ENCODE measurements at regions not wholly inside any gene's neighbourhood (a gene's known extent, or its start where the extent isn't known, plus 50 kb on each side); places are given as distances from the start of the nearest gene placed in this dataset.

DNA sequence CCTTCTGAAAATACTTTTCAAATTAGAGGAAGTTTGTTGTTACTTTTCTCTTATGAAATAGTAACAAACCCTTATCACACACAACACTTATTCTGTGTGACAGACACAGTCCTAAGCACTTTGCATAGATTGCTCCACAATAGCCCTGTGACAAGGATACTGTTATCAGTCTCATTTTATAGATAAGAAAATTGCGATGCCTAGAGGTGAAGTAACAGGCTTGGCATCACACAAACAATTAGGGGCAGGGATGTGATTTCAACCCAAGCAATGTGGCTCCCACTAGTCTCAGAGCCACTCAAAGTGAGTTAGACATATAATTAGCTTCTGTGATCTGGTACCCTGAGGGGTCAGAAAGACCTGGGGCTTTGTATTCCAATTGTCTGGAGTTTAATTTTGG lies 339.9 kb downstream of the FBXO8 start:
- intact Hi-C loops (cut with DNase I), result no loop called here
- DNase-seq (ENCODE audit: low spot score), result no peak

DNA sequence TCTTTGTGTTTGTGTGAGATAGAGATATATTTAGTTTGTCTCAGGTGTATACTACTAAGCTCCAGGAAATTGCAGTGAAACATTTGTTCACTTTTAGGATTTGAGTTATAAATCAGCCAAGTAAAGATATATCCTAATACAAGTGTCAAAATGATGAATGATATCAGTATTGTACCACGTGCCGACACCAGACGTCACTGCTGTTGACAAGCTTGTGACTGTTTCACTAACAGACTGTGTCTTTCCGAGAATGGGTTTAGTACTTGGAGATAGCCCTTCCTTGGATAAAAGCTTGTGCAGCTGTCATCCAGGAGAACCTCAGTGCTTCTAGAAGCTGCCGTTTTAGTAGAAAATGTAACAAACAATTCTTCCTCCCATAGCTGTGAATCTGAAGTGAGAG lies 343.3 kb downstream of the FBXO8 start:
- intact Hi-C loops (cut with DNase I), result no loop called here
- DNase-seq (ENCODE audit: low spot score), result no peak

DNA sequence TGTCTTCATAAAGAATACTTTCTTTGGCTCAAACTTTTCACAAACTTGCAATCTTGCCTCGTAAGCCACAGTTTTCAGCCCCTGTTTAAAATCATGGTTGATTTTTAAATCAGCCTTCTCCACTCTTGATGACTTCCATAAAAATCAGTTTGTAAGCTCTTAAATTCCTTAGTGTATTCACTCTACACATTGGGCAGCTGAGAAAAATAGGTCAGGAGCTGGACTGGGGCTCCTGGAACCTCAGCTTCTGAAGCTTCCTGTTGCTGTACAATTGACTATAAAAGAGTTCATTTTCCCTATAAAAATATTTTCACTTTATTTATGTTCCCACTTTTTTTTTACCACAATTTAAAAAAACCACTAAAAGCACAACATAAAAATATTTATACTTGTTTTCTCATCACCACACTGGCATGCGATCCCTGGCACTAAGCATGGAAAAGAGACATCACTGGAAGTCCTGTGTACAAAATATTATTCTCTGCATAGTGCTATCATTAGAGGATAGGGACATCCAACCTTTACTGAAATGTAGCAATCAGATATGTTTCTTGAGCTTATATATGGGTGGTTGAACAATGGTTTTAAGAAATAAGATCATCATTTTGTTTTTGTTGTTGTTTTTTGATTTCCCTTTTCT lies 345.7 kb downstream of the FBXO8 start:
- no peak for DNase-seq (ENCODE audit: low spot score)
- intact Hi-C loops (cut with DNase I), result no loop called here

DNA sequence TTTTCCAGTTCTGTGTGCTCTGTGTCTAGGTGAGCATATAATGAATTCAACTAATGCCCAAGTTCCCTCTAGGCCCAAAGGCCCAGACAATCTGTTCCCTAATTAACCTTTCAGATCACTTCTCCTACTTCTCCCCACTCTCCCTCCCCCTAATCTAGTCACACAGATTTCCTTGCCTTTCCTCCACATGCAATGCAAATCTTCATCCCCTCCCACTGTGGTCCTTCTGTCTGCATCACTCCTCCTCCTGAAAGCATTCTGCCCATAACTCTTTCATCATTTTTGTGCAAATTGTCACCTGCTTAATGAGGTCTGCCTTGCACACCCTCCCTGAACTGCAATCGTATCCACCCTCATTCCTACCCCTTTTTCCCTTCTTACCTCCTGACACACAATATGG lies 346.6 kb downstream of the FBXO8 start:
- intact Hi-C loops (cut with DNase I), result no loop called here
- no peak for DNase-seq (ENCODE audit: low spot score)

DNA sequence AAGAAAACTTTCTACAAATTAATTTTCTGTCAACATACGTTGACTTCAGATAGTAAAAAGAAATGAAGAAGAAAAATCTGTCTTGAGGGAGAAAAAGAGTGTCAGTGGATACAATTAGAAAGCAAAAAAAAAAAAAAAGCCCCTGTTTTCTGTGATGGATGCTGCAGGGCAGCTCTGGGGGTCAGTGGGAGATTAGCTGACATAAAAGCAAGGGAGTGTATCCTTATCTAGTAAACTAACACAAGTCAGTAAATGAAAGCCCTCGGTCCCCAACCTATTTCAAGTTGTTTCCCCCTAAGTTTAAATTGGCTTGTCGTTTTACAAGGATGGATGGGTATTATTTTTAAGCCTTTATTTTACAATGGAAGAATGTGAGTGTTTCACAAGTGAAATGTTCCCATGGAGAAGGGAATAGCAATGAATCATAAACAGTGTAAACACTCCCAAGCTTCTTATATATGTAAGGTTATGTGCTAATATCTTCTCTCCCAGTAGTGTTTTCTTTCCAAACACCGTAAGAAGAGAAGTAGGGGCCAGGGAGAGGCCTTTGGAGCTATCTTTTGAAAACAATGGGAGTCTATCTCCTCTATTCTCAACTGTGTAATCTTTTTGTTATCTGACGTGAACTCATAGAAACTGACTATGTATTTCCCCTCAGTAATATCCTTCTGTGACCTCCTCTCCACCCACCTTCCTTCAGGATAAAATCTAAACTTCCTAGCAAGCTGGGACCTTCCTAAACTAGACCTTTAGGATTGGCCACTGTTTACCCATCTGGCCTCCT lies 347.7 kb downstream of the FBXO8 start:
- no peak for DNase-seq (ENCODE audit: low spot score)
- intact Hi-C loops (cut with DNase I), result loop anchor here in 1 of 2 donors (2.0 kb wide), 1 partner anchor 61 kb away; no protein-coding TSS in a partner anchor

DNA sequence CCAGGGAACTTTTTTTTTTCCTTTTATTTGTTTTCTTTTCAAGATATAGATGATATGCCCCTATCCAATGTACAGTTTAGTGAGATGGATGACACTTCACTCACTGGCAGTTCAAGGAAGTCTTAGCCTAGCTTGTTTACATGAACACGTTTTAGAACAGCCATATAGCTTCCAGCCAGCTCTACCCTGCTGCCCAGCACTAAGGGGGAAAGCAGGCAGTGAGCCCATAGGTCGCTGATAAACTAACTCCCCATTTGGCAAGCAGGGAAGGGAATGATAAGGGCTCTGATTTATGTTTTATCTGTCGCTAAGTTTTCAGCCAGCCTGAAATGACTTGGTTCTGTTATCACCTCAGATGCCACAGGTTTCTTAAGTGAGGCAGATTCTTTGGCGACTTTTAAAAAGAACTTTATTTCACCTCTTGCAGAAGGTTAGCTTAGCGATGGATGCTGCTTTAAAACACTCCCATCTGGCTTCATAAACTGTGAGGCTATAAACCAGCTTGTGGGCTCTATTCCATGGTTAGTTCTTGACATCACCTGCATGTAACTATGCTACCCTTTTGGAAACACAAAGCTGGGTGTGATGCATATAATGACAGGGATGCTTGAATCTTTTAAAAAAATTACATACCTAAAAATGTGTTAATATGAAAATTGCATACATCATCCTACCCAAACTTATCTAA lies 348.4 kb downstream of the FBXO8 start:
- no peak for DNase-seq (ENCODE audit: low spot score)
- intact Hi-C loops (cut with DNase I), result loop anchor here in 1 of 2 donors (2.0 kb wide), 1 partner anchor 60 kb away; no protein-coding TSS in a partner anchor

DNA sequence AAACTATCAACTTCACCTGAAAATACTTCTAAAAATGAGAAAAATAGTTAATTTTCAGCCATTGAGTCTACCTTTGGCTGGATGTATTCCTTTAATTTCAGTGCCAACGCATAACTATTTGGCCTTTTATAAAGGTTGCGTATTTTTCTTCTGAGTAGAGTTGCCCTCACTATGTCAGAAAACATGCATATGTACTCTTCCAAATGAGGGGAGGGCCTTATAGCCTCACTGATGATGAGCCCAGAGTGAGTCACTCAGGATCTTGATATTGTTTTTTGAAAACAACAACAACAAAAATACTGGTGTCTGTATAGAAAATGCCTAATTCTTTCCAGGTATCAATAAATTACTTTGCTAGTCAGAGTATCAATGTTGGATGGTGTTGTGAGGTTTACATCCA lies 349.3 kb downstream of the FBXO8 start:
- intact Hi-C loops (cut with DNase I), result loop anchor here in 1 of 2 donors (2.0 kb wide), 1 partner anchor 59 kb away; no protein-coding TSS in a partner anchor
- no peak for DNase-seq (ENCODE audit: low spot score)

DNA sequence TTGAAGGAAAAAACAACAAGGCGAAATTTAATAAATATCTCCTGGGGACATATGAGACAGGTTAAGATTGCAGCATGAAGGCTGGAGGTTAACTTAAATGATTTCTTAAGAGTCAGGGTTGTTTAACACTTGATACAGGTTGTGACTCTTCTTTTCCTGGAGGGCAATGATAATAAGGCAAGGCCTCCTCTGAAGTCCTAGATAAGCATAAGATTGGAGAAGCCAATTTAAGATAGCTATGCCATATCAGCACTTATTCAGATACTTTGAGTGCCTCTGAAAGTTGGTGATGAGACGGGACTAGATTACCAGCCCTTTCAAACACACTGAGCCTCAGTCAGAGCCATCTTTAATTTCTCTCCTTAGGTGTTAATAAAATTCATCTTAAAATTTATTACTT lies 350.8 kb downstream of the FBXO8 start:
- intact Hi-C loops (cut with DNase I), result no loop called here
- no peak for DNase-seq (ENCODE audit: low spot score)

DNA sequence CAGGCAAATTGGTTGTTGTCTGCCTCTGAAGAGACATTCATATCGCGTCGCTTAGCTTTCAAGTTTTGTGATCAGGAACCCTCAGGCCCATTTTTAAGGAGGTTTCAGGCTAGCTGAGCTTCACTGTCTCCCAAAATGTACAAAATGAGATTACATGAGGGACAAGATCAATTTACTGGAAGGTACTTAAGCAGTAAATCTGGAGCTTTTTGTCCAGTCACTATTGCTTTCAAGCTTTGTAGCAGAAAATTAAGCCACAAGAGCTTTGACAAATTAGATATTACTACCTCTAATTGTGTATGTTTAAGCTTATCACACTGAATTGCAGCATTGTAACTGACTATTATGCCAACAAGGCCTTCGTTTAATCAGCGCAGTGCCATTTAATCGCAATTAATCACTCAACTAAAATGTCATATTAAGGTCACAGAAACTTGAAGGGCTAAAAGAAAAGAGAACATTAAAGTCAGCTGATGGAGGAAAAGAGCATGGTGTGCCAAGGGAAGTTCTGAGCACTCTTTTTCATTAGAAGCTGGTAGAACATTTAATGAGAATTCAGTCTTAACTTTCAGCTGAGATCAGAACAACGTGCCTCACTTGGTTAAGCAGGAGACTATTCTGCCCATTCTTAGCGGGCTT lies 353.0 kb downstream of the FBXO8 start:
- intact Hi-C loops (cut with DNase I), result no loop called here
- DNase-seq (ENCODE audit: low spot score), result no peak

DNA sequence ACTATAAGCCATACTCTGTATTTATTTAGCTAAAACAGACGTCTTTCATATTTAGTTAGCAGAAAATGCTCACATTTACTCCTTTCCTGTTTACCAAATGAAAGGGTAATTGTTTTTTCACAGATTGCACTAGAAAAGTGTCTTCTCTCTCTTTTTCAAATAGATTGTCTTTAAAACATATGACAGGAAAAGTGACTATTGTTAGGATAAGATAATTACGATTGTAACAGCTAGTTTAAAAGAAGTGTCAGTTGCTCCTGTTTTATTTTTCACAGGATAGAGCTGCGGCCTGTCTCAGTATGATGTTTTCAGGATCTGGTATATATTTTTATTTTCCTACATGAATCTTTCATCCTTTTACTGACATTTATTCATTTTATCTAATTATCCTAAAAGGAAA lies 353.5 kb downstream of the FBXO8 start:
- DNase-seq (ENCODE audit: low spot score), result no peak
- intact Hi-C loops (cut with DNase I), result no loop called here

DNA sequence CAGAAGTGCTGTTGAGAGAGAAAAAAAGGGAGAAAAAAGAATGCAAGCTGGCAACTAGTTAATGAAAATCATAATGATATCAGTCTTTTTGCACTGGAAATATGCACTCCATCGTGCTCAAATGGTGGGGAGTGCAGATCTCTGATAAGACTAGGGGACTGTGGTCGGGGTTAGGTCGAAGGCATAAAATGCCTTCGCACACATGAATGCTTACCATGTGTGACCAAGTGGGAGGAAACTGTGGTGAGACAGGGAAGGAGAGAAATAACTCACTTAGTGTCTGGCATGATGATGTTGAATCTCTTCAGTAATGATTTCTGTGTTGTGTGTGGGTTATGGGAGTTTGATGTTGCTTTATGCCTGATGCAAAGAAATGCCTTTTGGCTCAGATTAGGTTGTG lies 358.9 kb downstream of the FBXO8 start:
- intact Hi-C loops (cut with DNase I), result no loop called here
- no peak for DNase-seq (ENCODE audit: low spot score)

DNA sequence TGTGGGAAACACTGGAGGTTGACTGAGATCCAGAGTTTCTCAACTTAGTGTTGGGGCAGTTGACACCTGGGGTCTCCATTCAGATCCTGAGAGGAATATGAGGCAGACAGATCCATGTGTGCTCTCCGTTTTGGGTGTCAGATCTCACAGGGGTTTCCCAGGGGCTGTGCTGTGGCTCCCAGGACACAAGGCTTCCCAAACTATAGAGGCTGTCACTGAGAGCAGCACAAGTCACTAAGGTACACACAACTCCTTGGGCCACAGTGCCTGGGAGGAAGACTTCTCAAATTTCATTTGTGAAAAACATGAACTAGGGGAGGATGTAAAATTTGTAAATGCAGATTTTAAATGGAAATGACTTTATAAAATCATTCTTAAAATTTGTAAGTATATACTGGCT lies 363.6 kb downstream of the FBXO8 start:
- DNase-seq (ENCODE audit: low spot score), result no peak
- intact Hi-C loops (cut with DNase I), result no loop called here

DNA sequence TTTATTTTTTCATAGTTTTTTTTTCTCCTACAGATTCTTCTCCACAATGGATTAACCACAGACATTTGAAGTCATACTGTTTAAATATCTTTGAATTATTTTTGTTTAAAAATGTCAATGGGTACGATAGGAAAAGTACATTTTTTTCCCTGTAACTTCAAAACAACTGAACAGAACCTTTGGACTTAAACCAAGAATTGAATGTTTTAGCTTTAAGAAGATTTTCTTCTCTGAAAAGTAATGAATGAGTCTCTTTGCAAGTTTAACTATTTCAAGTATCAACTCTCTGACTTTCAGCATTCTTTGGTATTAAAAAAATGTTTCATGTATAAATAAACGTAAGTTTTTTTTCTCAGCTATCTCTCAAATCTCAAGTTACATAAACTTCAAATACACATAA lies 364.3 kb downstream of the FBXO8 start:
- intact Hi-C loops (cut with DNase I), result no loop called here
- no peak for DNase-seq (ENCODE audit: low spot score)

DNA sequence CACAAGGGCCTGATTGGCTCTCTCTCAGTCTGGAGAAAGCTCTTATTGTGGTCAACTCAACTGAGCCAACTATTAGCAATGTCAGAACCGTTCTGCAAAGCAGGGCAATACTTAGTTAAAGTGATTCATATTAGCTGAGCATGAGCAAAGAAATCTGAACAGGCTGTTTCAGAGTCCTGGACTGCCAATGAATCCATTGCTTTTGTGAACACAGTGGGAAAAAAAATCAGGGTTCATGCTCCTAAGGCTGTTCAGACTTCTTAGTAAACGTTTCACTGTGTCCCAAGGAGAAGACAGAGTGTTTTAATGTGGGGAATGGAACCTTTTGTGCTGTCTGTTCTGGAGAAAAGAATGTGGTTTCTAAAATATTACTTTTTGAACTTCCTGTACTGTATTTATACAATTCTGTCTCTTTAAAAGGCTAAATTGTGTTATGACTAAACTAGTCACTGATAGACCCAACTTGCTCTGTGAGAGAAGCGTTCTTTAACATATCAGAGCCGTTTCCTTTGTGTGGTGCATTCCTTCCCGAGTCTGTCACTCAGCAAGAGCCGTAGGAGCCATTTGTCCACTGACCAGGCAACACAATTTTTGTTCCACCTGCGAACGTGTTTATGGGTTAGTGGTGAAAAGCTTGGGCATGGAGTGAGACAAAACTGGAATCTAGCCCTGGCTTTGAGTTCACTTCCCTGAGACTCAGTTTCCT lies 366.1 kb downstream of the FBXO8 start:
- no peak for DNase-seq (ENCODE audit: low spot score)
- intact Hi-C loops (cut with DNase I), result no loop called here

DNA sequence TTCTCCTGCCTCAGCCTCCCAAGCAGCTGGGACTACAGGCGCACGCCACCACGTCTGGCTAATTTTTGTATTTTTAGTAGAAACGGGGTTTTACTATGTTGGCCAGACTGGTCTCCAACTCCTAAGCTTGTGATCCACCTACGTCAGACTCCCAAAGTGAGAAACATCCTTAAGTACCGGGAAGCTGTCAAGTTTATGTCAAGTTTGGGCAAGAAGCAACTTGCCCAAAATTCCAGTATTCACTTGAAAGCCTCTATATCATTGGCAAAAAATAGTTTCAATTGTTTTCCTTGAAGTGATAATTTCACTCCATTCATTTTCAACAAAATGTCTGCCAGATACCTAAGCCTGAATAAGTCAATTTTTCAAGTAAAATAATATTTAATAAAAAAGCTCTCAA lies 370.0 kb downstream of the FBXO8 start:
- no peak for DNase-seq (ENCODE audit: low spot score)
- intact Hi-C loops (cut with DNase I), result no loop called here

DNA sequence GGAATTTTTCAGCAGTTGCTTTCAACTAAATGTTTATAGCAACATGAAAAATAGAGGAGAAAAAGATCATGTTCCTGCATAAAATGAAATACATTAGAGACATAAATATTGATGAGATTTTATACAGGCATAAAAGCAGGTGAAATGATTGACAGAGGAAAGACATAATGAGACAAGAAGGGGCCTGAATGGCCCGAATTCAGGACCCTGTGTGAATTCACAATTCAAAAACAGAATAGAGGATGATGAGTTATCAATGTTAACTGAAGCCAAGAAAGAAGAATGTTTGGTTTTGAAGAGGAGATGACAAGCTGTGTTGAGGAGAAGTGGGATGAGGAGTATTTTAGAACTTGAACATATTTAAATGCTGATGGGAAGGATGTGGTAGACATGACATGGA lies 371.1 kb downstream of the FBXO8 start:
- intact Hi-C loops (cut with DNase I), result no loop called here

DNA sequence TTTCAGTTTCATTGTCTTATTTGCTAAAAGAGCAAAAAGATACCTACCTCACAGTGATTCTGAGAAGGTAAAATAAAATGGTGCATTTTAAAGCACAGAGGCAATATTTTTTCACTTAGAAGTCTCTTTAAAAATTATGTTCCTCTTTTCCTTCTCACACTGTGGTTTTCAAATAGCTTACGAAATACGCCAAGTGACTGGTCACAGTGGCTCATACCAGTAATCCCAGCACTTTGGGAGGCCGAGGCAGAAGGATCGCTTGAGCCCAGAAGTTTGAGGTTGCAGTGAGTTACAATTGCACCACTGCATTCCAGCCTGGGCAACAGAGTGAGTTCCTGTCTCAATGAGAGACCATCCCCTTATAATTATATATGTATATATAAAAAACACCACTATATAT lies 372.6 kb downstream of the FBXO8 start:
- intact Hi-C loops (cut with DNase I), result no loop called here
- no peak for DNase-seq (ENCODE audit: low spot score)

More for the DNA sequence above, 371.1 kb downstream of the FBXO8 start:
- no peak for DNase-seq (ENCODE audit: low spot score)

DNA sequence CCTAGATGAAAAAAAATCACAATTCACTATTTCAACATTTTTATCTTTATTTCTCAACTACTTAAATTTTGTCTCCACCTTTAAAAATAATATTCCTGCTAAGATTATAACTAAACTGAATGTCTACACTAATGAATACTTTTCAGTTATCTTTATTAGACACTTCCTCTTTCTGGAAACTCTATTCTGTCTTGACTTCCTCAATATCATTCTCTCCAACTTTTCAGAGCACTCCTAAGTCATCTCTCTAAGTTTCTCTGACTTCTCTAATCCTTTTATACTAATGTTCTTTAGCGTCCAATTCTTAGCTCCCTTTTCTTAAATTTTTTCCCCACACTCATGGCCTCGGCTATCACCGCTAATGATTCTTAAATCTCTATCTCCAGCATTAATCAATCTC lies 374.2 kb downstream of the FBXO8 start:
- DNase-seq (ENCODE audit: low spot score), result no peak
- intact Hi-C loops (cut with DNase I), result no loop called here

DNA sequence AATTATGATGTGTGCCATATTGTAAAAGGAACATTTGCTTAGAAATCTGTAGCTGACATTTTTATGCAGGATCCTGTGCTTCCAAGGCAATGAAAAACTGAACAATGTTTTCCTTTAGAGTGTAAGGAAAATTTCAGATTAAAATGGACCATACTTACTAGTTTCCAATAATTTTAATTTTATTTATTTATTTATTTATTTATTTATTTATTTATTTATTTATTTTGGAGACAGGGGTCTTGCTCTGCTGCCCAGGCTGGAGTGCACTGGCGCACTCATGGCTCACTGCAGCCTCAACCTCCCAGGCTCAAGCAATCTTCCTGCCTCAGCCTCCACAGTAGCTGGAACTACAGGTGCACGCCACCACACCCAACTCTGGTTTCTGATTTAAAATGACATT lies 369.8 kb upstream of the HAND2 start:
- DNase-seq (ENCODE audit: low spot score), result no peak
- intact Hi-C loops (cut with DNase I), result no loop called here
